Peyer's patch (tissue), 4 donors: ENCODE measurements at regions not wholly inside any gene's neighbourhood (a gene's known extent, or its start where the extent isn't known, plus 50 kb on each side); places are given as distances from the start of the nearest gene placed in this dataset.

ENCODE experiments used
- CTCF ChIP-seq, 6 experiments: fragments of 450-650 bp in 4 of 6; fragments of 200-600 bp in 2 of 6; sonication (generic) in 1 of 6; IDR thresholded peaks; one replicate each; pipeline ENCODE4 v1.5.1; 2017 to 2019; ENCODE audit warnings: antibody characterized with exemption in 6 of 6, mild to moderate bottlenecking in 3 of 6, moderate library complexity in 1 of 6
- POLR2A ChIP-seq, 2 donors: fragments of 450-650 bp; IDR thresholded peaks; one replicate each; pipeline ENCODE4 v1.5.1; 2017; ENCODE audit warnings: antibody characterized with exemption in 2 of 2, mild to moderate bottlenecking in 2 of 2, moderate library complexity in 2 of 2

GRCh38 chr5:105554568-105555169, 1992.1 kb upstream of the NUDT12 start:
- TF ChIP-seq CTCF (IDR thresholded peaks at IDR 0.05) (no peak), POLR2A (IDR thresholded peaks at IDR 0.05) (no peak)
